NB4 (cell line): ENCODE measurements at regions not wholly inside any gene's neighbourhood (a gene's known extent, or its start where the extent isn't known, plus 50 kb on each side); places are given as distances from the start of the nearest gene placed in this dataset.

Experiments used
- TF ChIP-seq, protein P1 (sequence below): IDR thresholded peaks from one replicate; pipeline ENCODE4 v1.5.1; 2012; ENCODE audit warnings: low read depth, low read length
- TF ChIP-seq, protein P2 (sequence below): IDR thresholded peaks from 2 replicates; pipeline ENCODE4 v1.6.1; 2011; ENCODE audit warnings: low read depth, low read length

DNA sequence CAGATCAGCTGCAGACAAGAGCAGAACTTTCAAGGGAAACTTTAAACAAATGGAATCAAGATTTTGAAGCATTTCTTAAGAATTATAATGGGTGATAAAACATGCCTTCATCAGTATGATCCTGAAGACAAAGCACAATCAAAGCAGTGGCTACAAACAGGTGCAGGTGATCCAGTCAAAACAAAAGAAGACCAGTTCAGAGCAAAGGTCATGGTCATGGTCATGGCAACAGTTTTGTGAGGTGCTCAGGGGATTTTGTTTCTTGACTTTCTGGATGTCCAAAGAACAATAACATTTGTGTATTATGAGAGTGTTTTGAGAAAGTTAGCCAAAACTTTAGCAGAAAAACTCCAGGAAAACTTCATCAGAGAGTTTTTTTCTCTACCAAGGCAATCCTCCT, 681.7 kb upstream of the PTBP2 start:
- TF ChIP-seq, protein P1, sequence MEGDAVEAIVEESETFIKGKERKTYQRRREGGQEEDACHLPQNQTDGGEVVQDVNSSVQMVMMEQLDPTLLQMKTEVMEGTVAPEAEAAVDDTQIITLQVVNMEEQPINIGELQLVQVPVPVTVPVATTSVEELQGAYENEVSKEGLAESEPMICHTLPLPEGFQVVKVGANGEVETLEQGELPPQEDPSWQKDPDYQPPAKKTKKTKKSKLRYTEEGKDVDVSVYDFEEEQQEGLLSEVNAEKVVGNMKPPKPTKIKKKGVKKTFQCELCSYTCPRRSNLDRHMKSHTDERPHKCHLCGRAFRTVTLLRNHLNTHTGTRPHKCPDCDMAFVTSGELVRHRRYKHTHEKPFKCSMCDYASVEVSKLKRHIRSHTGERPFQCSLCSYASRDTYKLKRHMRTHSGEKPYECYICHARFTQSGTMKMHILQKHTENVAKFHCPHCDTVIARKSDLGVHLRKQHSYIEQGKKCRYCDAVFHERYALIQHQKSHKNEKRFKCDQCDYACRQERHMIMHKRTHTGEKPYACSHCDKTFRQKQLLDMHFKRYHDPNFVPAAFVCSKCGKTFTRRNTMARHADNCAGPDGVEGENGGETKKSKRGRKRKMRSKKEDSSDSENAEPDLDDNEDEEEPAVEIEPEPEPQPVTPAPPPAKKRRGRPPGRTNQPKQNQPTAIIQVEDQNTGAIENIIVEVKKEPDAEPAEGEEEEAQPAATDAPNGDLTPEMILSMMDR: no peak
- TF ChIP-seq, protein P2, sequence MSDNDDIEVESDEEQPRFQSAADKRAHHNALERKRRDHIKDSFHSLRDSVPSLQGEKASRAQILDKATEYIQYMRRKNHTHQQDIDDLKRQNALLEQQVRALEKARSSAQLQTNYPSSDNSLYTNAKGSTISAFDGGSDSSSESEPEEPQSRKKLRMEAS: no peak
